OCI-LY1 (cell line): ENCODE measurements at regions not wholly inside any gene's neighbourhood (a gene's known extent, or its start where the extent isn't known, plus 50 kb on each side); places are given as distances from the start of the nearest gene placed in this dataset.

Experiments used
- EZH2 ChIP-seq: fragments of 200-600 bp; sonication (generic), shearing (Covaris generic); IDR thresholded peaks from 2 replicates; pipeline ENCODE4 v1.8.0; 2017; ENCODE audit warnings: borderline replicate concordance, mixed run types, mild to moderate bottlenecking, antibody characterized with exemption, low read length, moderate library complexity, mixed read lengths
- TF ChIP-seq, protein P1 (sequence below): fragments of 200-600 bp; sonication (generic), shearing (Covaris generic); IDR thresholded peaks from 2 replicates; pipeline ENCODE4 v1.5.1; 2017; ENCODE audit warnings: mild to moderate bottlenecking, antibody characterized with exemption, low read length, moderate library complexity, mixed read lengths

GRCh38 chr13:31614073-31614472 lies 125.3 kb upstream of the RXFP2 start:
- TF ChIP-seq, protein P1, sequence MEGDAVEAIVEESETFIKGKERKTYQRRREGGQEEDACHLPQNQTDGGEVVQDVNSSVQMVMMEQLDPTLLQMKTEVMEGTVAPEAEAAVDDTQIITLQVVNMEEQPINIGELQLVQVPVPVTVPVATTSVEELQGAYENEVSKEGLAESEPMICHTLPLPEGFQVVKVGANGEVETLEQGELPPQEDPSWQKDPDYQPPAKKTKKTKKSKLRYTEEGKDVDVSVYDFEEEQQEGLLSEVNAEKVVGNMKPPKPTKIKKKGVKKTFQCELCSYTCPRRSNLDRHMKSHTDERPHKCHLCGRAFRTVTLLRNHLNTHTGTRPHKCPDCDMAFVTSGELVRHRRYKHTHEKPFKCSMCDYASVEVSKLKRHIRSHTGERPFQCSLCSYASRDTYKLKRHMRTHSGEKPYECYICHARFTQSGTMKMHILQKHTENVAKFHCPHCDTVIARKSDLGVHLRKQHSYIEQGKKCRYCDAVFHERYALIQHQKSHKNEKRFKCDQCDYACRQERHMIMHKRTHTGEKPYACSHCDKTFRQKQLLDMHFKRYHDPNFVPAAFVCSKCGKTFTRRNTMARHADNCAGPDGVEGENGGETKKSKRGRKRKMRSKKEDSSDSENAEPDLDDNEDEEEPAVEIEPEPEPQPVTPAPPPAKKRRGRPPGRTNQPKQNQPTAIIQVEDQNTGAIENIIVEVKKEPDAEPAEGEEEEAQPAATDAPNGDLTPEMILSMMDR, result no peak
- no peak for TF ChIP-seq EZH2
